OCI-M1 (cell line): ENCODE measurements at regions not wholly inside any gene's neighbourhood (a gene's known extent, or its start where the extent isn't known, plus 50 kb on each side); places are given as distances from the start of the nearest gene placed in this dataset.
"Not testable (repeated sequence)": the region's sequence is repeated elsewhere in the genome, so short reads cannot be mapped to it uniquely, and the experiment has no call there.

ENCODE experiments used
- DNase-seq: peaks from one replicate; lab custom pipeline; 2025; lab: John Stamatoyannopoulos, UW

DNA sequence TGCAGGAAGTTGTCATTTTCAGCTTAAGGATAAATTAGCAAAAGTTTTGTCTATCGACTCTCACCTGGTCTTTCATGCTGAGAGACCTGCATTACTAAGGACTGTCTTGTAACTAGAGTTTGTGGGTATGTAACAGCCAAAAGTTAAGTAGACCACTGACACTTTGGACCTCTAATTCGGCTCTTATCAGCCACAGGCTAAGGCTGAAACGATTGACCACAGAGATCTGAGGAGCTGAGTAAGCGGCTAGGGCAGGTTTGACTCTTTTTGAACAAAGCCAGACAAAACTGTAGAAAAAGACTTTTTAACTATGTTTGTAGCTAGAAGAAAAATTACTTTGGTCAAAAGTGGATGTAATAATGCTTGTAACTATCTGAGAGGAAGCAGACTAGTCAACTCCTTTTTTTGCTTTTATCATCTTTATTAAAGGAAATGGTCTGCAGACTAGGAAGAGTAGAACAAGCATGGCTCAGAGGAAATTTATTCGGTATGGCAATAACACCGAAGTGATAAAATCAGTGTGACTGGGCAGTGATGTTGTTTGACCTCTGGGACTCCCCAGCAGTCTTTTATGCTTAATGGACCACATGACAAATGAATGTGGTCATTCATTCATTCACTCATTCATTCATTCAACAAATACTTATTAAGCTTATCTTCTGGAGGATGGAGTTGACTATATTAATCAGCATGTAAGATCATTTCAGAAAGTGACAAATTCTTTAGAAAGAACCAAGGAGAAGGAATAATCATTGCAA is 725.0 kb upstream of the HS3ST5 start:
- peak; percentile 80 for DNase-seq

DNA sequence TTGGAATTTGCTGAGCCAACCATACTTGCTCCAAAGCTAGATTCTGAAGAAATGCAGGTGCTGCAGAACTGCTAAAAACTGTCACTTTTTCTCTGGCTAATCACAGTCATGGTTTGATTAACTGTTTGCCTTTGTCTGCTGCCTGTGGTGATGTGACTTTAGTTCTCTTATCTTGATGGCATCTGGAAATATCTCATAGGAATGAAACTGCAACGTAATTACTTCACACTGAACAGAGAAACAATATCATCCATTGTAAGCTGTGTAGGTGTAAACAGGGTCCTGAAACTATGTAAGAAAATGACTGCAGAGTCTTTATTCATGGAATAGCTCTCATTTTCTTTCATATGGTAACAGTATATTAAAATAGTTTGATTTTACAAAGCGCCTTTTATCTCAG is 721.9 kb upstream of the HS3ST5 start:
- DNase-seq, result no peak

DNA sequence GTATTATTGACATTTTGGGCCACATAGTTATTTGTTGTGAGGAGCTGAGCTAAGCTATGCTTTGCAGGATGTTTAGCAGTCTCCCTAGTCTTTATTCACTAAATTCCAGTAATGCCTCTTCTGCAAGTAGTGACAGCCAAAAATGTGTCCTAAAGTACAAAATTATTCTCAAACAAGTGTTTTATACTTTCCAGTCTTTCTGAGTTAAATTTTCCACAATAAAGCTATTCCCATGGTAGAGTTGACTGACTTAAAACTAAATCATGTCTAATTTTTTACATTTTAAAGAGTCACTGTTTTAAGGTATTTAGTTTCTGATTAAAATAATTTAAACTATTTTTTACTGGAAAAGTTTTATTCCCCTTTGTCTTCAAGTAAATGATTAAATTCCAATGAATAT is 717.8 kb upstream of the HS3ST5 start:
- DNase-seq, result no peak

DNA sequence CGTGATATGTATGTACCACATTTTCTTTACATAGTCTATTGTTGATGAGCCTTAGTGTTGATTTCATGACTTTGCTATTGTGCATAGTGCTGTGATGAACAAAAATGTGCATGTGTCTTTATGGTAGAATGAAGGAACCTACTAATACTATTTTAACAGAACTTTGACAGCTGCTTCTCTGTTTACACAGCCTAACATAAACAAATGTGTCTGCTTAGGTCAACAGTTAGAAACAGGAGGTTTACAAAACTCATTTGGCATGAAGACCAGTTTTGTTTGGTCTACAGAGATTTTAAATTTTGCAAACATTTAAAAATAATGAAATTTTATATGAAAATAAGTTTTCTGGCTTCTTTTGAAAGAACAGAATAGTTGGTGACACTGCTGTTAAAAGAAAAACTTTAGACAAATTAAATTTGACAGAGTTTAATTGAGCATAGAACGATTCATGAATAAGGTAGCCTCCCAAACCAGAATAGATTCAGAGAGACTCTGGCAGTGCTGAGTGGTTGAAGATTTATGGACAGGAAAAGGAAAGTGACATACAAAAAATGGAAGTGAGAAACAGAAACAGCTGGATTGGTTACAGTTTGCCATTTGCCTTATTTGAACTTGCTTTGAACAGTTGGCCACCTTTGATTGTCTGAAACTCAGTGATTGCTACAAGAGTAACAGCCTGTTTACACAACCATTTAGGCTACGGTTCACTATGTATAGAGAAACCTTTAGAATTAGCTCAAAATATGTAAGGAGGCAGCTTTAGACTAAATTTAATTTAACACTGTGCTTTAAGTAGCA is 715.8 kb upstream of the HS3ST5 start:
- no peak for DNase-seq

DNA sequence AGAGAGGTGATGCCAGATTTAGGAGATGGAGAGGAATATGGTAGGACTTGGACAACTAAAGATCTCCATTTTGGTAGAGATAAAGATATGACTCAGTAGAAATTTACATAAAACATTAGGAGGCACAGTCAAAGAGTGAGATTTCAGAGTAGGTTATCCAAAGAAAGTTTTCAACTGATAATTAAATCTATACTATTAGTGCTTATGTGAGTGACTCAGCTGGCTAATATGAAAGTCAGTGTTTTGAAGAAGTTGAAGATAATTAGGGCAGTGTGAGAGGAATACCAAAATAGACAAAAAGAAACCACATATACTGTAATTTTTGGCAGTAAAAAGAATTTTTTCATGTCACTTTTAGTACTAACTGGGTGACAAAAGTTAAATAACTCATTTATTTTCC is 712.8 kb upstream of the HS3ST5 start:
- no peak for DNase-seq

DNA sequence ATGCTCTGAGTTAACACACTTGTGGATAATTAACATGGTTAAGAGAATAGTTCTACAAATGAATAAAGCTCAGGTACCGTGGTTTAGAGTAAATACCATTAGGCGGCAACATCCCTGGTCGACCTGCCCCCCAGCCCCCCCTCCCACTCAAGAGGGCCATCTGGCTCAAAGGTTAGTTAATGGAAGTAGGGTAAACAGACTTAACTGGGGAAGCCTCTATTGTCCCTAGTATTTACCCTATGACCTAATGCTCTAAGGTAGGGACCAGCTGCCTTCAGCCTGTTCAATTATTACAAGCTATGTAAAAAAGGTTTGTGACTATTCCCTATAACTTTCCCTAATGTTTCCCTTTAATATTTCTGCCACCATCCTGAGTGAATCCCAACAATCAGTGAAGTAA is 711.4 kb upstream of the HS3ST5 start:
- DNase-seq, result not testable (repeated sequence)

DNA sequence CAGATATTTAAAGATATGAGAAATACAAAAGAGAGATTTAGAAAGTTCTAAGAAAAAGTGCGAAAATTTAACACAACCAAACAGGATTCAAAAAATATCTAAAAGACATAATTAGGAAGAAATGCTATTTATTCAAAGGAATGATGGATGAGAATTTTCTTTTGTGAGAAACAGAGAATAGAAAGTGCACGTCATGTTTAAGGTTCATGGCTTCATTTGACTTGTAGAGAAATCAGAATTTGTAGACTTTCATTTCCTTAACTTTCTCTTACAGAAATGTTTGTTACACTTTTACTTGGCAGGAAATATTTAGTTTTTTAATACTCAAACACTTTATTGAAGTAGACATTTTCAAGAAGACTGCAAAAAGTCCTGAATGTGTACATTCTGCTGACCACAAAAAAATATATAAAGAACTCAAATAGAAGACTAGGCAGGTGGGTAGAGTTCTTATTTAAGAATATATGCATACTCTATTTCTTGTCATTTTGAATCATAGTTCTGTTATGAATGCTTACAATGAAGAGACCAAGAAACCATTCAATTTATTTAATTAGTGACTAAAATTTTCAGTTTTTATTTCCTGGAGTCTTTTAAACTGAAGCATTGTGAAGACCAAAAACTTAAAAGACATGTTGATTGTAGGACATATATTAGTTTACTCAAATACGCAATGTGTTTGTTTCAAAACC is 710.5 kb upstream of the HS3ST5 start:
- DNase-seq, result no peak

DNA sequence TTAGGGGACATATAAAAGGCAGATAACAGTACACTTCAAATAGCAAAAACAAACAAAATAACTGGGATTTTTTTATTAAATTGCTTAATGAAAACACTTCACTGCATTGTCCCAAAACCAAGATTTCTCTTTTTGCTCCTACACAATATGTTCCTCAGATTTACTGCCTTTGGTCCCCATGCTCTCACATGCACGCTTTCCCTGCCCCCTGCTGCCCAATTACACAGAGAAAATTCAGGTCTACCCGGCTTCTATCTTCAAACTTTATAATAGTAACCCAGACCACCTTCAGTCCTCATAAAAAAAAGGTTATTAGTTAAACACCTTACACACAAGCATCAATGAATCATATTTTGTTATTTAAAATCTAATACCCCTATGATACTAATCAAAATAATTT is 673.8 kb upstream of the HS3ST5 start:
- peak; percentile 18 for DNase-seq

DNA sequence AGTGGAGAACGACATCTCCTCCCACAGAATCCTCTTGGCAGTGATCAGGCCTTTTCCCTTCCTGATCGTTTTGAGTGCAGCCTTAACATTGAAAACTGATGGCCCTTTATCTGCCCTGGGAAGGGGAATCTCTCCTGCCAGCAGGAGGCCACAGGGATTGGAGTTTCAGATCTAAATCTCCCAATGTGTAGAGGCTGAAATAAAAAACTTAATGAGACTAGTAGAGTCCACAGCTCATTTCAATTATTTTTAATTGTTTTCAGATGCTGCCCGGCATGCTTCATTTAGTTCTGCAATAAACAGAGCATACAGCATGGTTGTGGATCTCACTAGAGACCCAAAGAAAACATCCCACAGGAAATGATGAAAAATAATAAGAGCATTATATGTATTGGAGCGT is 662.2 kb upstream of the HS3ST5 start:
- DNase-seq, result no peak

DNA sequence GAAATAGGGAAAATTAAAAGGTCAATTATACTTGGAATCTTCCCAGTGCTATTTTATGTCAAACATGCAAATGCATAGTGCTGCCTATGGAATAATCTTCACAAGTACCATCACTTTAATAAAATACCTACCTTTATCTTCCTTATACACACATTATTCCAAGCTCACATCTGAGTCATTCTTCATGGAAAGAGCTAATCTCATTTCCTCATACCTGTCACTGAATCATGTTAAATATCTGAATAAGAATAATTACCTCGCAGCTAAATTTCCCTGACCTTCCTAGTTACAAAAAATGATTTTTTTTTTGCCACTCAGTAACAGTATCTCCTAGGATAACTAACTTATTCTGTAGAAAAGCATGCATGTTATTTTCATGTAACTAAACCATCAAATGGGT is 661.4 kb upstream of the HS3ST5 start:
- no peak for DNase-seq

DNA sequence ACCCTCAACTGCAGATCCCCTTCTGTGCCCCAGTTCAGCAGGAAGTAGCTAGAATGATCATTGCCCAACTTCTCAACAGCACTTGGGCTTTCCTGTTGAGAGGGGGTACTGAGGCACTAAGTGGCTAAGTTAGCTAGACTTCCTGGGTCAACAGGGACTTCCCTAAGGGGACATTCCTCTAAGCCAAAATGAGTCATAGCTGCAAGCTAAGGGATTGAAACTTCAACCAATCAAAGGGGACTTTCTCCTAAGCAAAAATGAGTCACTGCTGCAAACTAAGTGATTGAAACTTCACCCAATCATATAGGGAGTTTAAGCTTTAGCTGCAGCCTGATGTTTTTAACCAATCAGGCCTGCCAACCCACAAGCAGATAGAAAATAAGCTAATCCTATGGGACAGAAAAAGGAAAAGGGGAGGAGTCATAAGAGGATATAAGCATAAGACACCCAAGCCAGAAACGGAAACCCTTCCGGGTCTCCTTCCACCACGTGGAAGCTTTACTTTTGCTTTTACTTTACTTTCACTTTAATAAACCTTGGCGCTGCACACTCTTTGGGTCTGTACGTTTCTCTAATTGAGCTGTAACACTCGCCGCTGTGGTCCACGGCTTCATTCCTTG is 659.0 kb upstream of the HS3ST5 start:
- DNase-seq, result peak; percentile 19

DNA sequence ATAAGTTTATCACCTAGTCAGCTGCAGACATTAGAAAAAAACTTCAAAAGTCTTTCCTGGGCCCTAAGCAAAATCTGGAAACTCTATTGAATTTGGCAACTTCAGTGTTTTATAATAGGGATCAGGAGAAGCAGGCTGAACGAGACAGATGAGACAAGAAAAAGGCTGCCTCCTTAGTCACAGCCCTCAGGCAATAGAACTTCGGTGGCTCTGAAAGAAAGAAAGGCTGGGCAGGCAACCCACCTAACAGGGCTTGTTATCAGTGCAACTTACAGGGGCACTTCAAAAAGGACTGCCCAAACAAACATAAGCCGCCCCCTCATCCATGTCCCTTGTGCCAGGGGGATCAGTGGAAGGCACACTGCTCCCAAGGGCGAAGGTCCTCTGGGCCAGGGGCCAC is 657.9 kb upstream of the HS3ST5 start:
- no peak for DNase-seq

DNA sequence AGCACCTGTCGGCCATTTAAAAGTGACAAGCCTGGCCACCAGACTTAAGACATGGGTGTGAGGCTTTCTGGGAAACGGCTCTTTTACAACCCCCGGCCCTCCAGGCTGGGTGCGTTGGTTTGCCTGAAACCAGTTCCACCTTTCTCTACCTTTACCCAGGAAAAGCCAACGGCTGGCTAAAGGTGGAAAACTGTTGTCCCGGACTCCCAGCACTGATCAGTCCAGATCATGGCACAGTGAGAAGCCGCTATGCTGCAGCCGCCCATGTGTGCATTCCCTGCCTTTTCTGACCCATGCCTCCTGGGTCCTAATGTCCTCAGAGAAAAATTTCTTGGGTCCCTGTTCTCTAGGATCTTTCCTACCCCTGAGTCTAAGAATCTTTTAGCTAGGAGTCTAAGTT is 655.7 kb upstream of the HS3ST5 start:
- no peak for DNase-seq

DNA sequence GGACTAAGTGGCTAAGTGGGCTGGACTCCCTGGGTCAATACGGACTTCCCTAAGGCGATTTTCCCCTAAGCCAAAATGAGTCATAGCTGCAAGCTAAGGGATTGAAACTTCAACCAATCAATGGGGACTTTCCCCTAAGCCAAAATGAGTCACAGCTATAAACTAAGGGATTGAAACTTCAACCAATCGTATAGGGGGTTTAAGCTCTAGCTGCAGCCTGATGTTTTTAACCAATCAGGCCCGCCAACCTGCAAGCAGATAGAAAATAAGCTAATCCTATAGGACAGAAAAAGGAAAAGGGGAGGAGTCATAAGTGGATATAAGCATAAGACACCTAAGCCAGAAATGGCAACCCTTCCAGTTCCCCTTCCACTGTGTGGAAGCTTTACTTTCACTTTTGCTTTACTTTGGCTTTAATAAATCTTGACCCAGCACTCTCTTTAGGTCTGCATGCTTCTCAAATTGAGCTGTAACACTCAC is 655.0 kb upstream of the HS3ST5 start:
- DNase-seq, result peak; percentile 89

DNA sequence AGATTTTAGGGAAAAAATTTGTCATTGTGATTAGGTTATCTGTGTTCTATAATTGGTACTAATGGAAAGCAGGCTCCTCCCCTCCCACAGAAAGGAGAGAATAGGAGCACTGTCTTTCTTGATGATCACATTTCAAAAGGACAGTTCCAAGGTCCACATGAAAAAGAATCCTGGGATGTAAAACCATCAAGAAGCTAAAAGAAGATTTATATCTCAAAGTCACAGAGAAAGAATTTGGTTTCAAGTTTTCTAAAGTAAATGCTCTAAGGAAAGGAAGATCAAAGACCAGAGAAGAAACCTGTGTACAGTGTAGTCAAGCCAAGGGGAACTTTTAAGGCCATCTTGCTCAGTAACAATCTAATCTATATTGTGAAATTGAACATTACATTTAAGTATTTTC is 652.7 kb upstream of the HS3ST5 start:
- DNase-seq, result no peak

DNA sequence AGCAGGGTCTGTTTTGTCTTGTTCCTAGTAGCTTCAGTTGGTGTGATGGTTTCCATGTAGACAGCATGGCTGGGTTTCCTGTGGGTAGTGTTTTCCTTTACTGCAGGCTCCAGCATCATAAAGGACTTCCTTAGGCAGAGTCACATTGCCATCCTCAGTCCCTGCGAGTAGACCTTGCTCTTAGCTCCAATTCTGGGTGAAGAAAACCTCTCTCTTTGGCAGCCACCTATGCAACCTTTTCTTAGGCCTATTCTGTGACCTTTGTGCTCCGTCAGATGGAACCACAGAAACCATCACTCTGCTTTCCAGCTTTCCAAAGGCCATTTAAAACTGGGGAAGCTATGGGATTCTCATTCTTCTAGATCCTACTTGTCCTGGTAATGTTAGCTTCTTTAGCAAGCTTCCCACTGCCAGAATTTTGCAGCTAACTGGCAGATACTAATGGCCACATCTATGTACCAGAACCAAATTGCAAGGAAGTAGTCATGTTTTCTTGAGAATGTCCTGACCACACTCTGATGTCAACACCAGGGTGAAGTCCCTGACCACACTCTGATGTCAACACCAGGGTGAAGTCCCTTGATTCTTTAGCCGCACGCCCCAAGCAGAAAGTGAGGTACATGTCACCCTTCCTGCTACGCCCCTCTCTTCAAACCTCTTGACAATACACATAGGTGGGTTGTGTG is 646.6 kb upstream of the HS3ST5 start:
- no peak for DNase-seq

DNA sequence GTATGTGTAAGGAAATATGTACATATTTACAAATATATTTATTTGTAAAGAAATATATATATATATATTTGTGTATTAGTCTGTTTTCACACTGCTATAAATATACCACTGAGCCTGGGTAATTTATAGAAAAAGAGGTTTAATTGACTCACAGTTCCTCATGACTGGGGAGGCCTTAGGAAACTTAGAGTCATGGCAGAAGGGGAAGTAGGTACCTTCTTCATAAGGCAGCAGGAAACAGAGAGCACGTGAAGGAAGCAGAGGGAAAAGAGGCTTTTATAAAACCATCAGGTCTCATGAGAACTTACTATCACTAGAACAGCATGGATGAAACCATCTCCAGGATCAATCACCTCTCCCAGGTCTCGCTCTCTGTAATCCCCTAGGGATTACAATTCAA is 644.5 kb upstream of the HS3ST5 start:
- DNase-seq, result peak; percentile 40

DNA sequence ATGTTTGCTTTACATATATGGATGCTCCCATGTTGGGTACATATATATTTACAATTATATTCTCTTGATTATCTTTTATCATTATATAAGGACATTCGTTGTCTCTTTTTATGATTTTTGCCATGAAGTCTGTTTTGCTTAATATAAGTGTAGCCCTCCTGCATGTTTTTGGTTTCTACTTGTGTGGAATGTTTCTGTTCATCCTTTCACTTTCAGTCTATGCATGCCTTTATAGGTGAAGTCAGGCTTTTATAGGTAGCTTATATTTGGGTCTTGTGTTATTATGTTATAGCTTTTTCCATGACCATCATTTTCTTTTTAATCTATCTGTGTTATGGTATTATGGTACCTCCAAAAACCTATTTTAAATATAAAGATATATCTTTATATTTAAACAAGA is 612.5 kb upstream of the HS3ST5 start:
- peak; percentile 79 for DNase-seq

DNA sequence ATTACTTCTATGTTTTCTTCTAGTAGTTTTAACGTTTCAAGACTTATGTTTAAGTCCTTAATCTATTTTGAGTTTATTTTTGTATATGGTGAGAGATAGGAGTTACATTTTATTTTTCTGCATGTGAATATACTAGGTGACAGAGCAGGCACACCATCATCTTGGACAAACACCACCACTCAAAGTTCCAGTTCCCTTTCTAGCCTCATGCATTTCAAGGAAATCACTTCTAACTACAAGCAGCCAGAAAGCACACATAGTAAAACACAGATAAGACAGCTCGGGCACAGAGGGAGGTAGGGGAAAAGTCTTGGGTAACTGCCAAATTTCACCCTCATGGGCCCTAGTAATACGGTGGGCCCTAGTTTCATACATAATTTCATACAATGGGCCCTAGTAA is 609.4 kb upstream of the HS3ST5 start:
- peak; percentile 88 for DNase-seq

DNA sequence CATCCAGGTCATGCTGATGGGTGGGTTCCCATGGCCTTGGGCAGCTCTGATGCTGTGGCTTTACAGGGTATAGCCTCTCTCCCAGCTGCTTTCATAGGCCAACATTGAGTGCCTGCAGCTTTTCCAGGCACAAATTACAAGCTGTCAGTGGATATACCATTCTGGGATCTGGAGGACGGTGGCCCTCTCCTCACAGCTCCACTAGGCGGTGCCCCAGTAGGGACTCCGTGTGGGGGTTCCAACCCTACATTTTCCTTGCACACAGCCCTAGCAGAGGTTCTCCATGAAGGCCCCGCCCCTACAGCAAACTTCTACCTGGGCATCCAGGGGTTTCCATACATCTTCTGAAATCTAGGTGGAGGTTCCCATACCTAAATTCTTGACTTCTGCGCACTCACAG is 602.6 kb upstream of the HS3ST5 start:
- DNase-seq, result no peak

DNA sequence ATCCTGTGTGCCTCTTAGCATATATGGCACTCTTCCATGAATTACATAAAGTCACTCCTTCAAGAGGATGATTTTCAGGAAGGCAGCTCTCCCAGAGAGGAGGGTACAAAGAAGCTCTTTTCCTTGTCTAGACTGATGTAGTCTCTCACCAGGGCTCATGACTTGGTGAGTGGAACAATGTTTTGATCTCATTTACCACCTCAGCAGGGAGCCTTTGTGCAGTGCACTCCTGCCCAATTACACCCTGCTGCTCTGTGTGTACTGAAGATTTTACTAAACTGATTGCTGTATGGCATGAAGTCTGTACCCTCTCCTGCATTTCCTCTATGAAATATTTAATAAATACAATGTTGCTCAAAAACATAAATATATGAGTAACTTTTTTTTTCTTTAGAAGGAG is 598.3 kb upstream of the HS3ST5 start:
- no peak for DNase-seq

DNA sequence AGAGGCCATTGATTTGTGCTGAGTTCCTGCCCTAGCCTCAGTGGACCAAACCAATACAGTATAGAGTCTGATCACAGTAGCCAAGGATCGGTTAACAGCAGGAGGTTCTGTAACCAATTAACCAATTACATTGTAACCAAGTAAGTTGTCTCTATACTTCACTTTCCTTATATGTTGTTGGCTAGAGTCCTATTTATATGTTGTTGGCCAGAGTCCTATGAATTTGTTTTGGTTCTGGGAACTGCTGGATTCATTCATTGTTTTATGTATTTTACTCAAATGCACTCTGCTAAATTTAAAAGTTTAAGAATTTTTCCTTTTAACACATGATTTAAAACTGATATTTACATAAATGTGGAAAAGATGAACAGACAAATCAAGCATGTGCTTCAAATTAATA is 597.4 kb upstream of the HS3ST5 start:
- DNase-seq, result no peak
